Endothelial cell (in vitro differentiated cells): ENCODE measurements at regions not wholly inside any gene's neighbourhood (a gene's known extent, or its start where the extent isn't known, plus 50 kb on each side); places are given as distances from the start of the nearest gene placed in this dataset.

ENCODE experiments used
- DNase-seq: peaks from one replicate; pipeline ENCODE4 v3.0.0; 2021; ENCODE audit warnings: low spot score
- H3K27ac Mint-ChIP-seq: one replicate; pipeline ENCODE4 v1.8.0; 2021; ENCODE audit warnings: mixed read lengths, inconsistent platforms; ENCODE audit not compliant: unreplicated experiment
- H3K27me3 Mint-ChIP-seq: one replicate; pipeline ENCODE4 v1.8.0; 2021; ENCODE audit warnings: mild to moderate bottlenecking, moderate library complexity, mixed read lengths, inconsistent platforms; ENCODE audit not compliant: unreplicated experiment
- H3K36me3 Mint-ChIP-seq: one replicate; pipeline ENCODE4 v1.8.0; 2021; ENCODE audit warnings: mild to moderate bottlenecking, low read depth, mixed read lengths, inconsistent platforms; ENCODE audit not compliant: unreplicated experiment
- H3K4me1 Mint-ChIP-seq: one replicate; pipeline ENCODE4 v1.8.0; 2021; ENCODE audit warnings: mild to moderate bottlenecking, mixed read lengths, inconsistent platforms; ENCODE audit not compliant: unreplicated experiment
- H3K4me3 Mint-ChIP-seq: one replicate; pipeline ENCODE4 v1.8.0; 2021; ENCODE audit warnings: mild to moderate bottlenecking, mixed read lengths, inconsistent platforms; ENCODE audit not compliant: unreplicated experiment
- H3K9me3 Mint-ChIP-seq: one replicate; pipeline ENCODE4 v1.8.0; 2021; ENCODE audit warnings: mixed read lengths, inconsistent platforms; ENCODE audit not compliant: unreplicated experiment
- TF ChIP-seq, protein P1 (sequence below): fragments of 200-600 bp; sonication (generic); IDR thresholded peaks from one replicate; pipeline ENCODE4 v1.5.0; 2021; ENCODE audit warnings: antibody characterized with exemption; ENCODE audit not compliant: unreplicated experiment

DNA sequence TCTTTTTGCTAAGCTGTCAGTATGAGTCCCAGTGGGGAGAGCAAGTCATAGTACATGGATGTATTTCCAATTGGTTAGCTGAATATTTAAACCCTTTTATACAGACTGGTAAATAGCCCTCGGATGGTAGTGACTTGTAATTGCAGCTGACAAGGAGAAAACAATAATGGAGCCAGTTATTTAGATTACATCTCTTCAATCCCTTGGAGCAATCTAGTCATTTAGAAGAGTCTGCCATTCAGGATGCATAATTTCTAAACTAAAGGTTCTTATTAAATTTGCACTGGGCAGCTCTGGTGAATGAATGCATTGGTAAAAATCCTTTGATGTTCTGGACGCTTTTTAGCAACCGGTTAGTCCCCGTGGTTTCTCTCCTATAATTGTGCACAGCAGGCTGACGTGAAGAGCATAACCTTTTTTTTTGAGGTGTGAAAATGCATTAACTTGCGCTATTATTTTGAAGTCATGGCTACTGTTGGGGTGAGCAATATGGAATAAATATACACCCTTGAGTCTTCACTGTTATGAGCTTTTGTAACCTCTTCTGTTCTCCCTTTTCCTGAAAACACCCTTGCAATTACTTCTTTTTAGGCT is 158.6 kb upstream of the CD180 start:
- no peak overlapping the region for H3K4me3 Mint-ChIP-seq
- no peak for DNase-seq
- H3K36me3 Mint-ChIP-seq, result no peaks in the 10 kb centered on the region
- no peaks in the 10 kb centered on the region for H3K9me3 Mint-ChIP-seq
- H3K27me3 Mint-ChIP-seq, result no peaks in the 10 kb centered on the region
- no peak overlapping the region for H3K27ac Mint-ChIP-seq
- H3K4me1 Mint-ChIP-seq, result peaks cover 39% of the 10 kb centered on the region
- TF ChIP-seq, protein P1, sequence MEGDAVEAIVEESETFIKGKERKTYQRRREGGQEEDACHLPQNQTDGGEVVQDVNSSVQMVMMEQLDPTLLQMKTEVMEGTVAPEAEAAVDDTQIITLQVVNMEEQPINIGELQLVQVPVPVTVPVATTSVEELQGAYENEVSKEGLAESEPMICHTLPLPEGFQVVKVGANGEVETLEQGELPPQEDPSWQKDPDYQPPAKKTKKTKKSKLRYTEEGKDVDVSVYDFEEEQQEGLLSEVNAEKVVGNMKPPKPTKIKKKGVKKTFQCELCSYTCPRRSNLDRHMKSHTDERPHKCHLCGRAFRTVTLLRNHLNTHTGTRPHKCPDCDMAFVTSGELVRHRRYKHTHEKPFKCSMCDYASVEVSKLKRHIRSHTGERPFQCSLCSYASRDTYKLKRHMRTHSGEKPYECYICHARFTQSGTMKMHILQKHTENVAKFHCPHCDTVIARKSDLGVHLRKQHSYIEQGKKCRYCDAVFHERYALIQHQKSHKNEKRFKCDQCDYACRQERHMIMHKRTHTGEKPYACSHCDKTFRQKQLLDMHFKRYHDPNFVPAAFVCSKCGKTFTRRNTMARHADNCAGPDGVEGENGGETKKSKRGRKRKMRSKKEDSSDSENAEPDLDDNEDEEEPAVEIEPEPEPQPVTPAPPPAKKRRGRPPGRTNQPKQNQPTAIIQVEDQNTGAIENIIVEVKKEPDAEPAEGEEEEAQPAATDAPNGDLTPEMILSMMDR, result no peak

DNA sequence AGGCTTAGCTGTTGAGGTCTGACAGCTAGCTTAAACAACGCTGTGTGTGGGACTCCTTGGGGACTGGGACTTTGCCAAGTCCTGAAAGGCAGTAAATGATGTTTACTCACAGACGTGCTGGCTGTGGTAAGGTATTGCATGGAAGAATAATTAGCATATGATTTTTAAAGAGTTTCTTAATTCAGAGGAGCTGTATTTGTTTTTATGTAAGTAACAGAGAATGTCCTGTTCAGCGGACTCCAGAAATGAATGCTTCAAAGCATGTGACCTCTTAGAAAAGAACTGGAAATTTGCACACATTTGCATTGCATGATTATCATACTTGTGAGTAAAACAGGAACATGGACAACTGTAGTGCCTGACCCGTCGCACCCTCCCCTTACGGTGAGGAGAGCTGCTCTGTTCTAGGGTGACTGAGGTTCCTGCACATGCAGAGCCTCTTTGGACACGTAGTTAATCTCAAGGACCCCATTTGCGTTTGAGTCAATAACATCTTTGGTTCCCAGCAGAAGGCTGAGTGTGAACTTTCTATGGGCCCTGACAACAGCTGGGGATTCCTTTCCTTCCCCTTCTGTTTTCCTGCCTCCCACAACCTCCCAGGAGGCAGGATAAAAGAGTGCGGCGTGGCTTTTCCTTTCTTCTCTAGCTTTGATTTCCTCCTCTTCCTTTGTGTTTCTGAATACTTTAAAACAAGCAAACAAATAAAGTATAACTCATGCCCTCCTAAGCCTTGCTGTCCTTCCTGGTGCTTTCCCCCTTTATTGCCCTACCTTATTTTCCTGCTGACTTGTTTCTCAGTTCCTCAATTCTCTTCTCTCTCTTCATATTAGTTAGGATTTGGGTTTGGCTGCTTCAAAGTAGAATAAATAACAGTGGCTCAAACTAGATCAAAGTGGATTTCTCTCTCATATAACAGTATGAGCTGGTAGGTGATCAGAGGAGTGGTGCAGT is 157.2 kb upstream of the CD180 start:
- Mint-ChIP-seq H3K9me3 (no peaks in the 10 kb centered on the region), H3K36me3 (no peaks in the 10 kb centered on the region), H3K27me3 (no peaks in the 10 kb centered on the region), H3K4me3 (no peak overlapping the region), H3K27ac (peak overlapping the region; percentile 14), H3K4me1 (peaks cover 39% of the 10 kb centered on the region)
- DNase-seq, result peak; percentile 4
- TF ChIP-seq, protein P1, result no peak

DNA sequence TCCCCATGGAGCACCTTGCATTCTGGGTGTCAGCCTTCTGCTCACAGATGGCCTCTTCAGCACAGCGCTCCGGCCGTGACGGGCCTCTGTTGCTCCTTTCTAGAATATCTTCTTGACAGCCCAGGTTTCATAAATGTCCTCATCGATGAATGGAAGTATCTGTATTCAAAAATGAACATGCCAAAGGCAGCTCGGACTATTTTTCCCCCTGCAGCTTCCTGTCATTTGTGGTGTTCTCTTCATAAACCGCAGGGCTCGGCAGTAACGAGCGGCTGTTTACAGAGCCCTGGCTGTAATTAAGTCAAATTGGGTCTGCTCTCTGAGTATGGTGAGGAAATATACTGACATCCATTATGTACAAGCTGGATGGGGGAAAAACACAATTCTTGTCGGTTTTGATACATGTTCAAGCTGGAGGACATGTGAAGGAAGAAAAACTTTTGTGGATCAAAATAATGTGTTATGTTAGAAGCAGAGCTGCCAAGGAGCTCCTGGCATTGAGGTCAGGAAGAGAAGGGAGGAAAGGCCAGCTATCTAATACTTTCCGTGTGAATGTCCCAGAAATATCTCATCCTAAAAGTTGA is 154.1 kb upstream of the CD180 start:
- H3K36me3 Mint-ChIP-seq, result no peaks in the 10 kb centered on the region
- no peak overlapping the region for H3K27ac Mint-ChIP-seq
- no peaks in the 10 kb centered on the region for H3K27me3 Mint-ChIP-seq
- H3K4me3 Mint-ChIP-seq, result no peak overlapping the region
- no peaks in the 10 kb centered on the region for H3K9me3 Mint-ChIP-seq
- TF ChIP-seq, protein P1, result no peak
- H3K4me1 Mint-ChIP-seq, result peaks cover 31% of the 10 kb centered on the region
- no peak for DNase-seq

DNA sequence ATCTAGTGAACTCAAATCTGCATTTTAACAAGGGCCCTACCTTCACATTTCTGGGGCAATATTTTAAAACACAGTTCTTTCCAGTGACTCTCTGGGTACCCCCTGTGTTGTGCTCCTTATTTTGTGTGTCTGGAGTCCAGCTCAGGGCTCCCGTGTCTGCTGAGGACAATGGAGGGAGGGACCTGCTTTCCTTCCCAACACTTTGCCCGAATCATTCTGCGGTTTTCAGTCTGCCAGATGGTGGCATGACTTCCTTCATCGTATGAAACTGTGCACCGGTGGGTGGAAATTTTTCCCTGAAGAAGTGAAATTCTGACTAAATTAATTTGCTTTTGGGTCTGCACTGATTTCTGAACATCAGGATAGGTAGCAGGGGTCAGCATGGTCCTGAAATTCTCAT is 153.6 kb upstream of the CD180 start:
- Mint-ChIP-seq H3K4me3 (no peak overlapping the region), H3K4me1 (peaks cover 30% of the 10 kb centered on the region), H3K27ac (no peak overlapping the region), H3K27me3 (no peaks in the 10 kb centered on the region), H3K9me3 (no peaks in the 10 kb centered on the region), H3K36me3 (no peaks in the 10 kb centered on the region)
- no peak for DNase-seq
- TF ChIP-seq, protein P1, result no peak
